ENCODE measurements at regions not wholly inside any gene's neighbourhood (a gene's known extent, or its start where the extent isn't known, plus 50 kb on each side); places are given as distances from the start of the nearest gene placed in this dataset.

DNA sequence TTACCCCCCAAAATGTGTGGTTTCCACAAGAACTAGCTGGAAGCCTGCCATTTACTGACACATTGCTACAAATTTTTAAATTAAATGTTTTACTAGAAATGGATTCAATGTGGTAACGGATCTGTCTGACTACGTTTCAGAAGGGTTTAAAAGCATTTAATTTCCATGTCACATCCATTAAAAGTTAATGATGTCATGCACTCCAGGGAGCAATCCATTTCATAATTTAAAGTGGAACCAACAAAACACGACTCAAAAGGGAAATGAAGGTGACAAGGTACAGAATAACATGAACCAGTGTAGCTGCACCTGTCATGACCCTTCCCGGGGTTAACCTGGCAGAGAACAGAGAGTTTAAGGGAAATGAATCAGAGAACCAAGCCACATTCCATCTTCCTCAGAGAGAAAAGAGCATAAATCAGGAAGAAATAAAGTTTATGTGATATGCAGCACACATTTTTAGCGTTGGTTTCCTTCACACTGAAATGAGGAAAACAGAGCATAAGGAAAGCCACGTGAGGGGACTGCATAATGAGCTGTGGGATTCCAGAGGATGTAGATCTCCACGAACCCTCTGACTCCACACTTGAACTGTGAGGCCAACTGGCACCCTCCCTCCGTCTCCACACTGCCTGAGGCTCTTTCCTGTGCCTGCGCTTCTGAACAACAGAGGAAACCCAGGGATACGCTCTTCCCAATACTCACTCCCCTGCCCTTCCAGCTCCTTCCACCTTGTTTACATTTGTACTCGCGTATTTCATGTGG lies 170.3 kb upstream of the AHI1 start:
- TF ChIP-seq, protein P1, sequence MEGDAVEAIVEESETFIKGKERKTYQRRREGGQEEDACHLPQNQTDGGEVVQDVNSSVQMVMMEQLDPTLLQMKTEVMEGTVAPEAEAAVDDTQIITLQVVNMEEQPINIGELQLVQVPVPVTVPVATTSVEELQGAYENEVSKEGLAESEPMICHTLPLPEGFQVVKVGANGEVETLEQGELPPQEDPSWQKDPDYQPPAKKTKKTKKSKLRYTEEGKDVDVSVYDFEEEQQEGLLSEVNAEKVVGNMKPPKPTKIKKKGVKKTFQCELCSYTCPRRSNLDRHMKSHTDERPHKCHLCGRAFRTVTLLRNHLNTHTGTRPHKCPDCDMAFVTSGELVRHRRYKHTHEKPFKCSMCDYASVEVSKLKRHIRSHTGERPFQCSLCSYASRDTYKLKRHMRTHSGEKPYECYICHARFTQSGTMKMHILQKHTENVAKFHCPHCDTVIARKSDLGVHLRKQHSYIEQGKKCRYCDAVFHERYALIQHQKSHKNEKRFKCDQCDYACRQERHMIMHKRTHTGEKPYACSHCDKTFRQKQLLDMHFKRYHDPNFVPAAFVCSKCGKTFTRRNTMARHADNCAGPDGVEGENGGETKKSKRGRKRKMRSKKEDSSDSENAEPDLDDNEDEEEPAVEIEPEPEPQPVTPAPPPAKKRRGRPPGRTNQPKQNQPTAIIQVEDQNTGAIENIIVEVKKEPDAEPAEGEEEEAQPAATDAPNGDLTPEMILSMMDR (conservative IDR thresholded peaks at IDR 0.05 in 1 of 2, IDR thresholded peaks at IDR 0.05 in 1 of 2; ENCODE audit: low read depth in 1 of 2, low read length in 2 of 2) = peak in 1 of 2 donors; percentile 8
- no peak for TF ChIP-seq EZH2 (IDR thresholded peaks at IDR 0.05; ENCODE audit: low read length, missing control alignments)
